PC-9 (cell line): ENCODE measurements at regions not wholly inside any gene's neighbourhood (a gene's known extent, or its start where the extent isn't known, plus 50 kb on each side); places are given as distances from the start of the nearest gene placed in this dataset.
"Not testable (repeated sequence)": the region's sequence is repeated elsewhere in the genome, so short reads cannot be mapped to it uniquely, and the experiment has no call there.

Experiments
- BruUV-seq: library from RNA; stranded (reverse); fragments of 400-500 nt; replicated peaks from 2 replicates; lab custom pipeline; 2021; lab: Mats Ljungman, UMichigan
- CTCF ChIA-PET: fragments of 300-600 bp; sonication (Branson Sonifier 250); formaldehyde crosslinking; loops from one replicate; lab custom pipeline; 2022; ENCODE audit warnings: antibody characterized with exemption; lab: Charles Lee
- POLR2A ChIA-PET: fragments of 300-600 bp; sonication (Branson Sonifier 250); formaldehyde crosslinking; loops from one replicate; lab custom pipeline; 2022; ENCODE audit warnings: antibody characterized with exemption; ENCODE audit not compliant: unreplicated experiment; lab: Charles Lee
- DNase-seq, 2 experiments: peaks; one replicate each; pipeline versions ENCODE4 v3.0.0 to v3.0.0-alpha.2; 2015 to 2022; ENCODE audit warnings: mixed read lengths in 1 of 2
- H2AFZ ChIP-seq: fragments of 200-600 bp; sonication (generic); 2 replicates; pipeline ENCODE4 v1.8.1; 2017; ENCODE audit warnings: antibody characterized with exemption
- H3F3A ChIP-seq: fragments of 200-600 bp; sonication (generic); 2 replicates; pipeline ENCODE4 v1.8.1; 2017; ENCODE audit warnings: antibody characterized with exemption, mild to moderate bottlenecking, low read depth; ENCODE audit not compliant: insufficient read depth
- H3K27ac ChIP-seq: fragments of 200-600 bp; sonication (generic); 2 replicates; pipeline ENCODE4 v1.6.1; 2016; ENCODE audit warnings: mixed run types
- H3K27me3 ChIP-seq: fragments of 200-600 bp; sonication (generic); 2 replicates; pipeline ENCODE4 v1.6.1; 2016; ENCODE audit warnings: low read depth, mixed run types; ENCODE audit not compliant: insufficient read depth
- H3K36me3 ChIP-seq: fragments of 200-600 bp; sonication (generic); 2 replicates; pipeline ENCODE4 v1.6.1; 2016; ENCODE audit warnings: low read depth, mixed run types
- H3K4me1 ChIP-seq: fragments of 200-600 bp; sonication (generic); replicated peaks from 2 replicates; pipeline ENCODE4 v1.6.1; 2016; ENCODE audit warnings: mixed run types; ENCODE audit not compliant: insufficient read depth
- H3K4me2 ChIP-seq: fragments of 200-600 bp; sonication (generic); 2 replicates; pipeline ENCODE4 v1.6.1; 2017; ENCODE audit warnings: mixed run types
- H3K4me3 ChIP-seq: fragments of 200-600 bp; sonication (generic); 2 replicates; pipeline ENCODE4 v1.6.1; 2016; ENCODE audit warnings: mixed run types
- H3K79me2 ChIP-seq: fragments of 200-600 bp; sonication (generic); 2 replicates; pipeline ENCODE4 v1.6.1; 2017; ENCODE audit warnings: low read depth, mixed run types
- H3K9me2 ChIP-seq: fragments of 200-600 bp; sonication (generic); 2 replicates; pipeline ENCODE4 v1.8.1; 2017; ENCODE audit warnings: mild to moderate bottlenecking; ENCODE audit not compliant: insufficient read depth
- H3K9me3 ChIP-seq: fragments of 200-600 bp; sonication (generic); 2 replicates; pipeline ENCODE4 v1.8.1; 2016; ENCODE audit warnings: low read depth; ENCODE audit not compliant: insufficient read depth
- H4K20me1 ChIP-seq: fragments of 200-600 bp; sonication (generic); 2 replicates; pipeline ENCODE4 v1.8.1; 2017; ENCODE audit not compliant: insufficient read depth
- intact Hi-C: fragments of 100-400 bp; cut with micrococcal nuclease; formaldehyde crosslinking; loops from one replicate; pipeline ENCODE4 v1.10.0; 2022; ENCODE audit not compliant: unreplicated experiment
- TF ChIP-seq, protein P1 (sequence below): fragments of 200-600 bp; sonication (generic); conservative IDR thresholded peaks from 2 replicates; pipeline ENCODE4 v1.6.1; 2017; ENCODE audit warnings: mixed run types, antibody characterized with exemption, mild to moderate bottlenecking, moderate library complexity

DNA sequence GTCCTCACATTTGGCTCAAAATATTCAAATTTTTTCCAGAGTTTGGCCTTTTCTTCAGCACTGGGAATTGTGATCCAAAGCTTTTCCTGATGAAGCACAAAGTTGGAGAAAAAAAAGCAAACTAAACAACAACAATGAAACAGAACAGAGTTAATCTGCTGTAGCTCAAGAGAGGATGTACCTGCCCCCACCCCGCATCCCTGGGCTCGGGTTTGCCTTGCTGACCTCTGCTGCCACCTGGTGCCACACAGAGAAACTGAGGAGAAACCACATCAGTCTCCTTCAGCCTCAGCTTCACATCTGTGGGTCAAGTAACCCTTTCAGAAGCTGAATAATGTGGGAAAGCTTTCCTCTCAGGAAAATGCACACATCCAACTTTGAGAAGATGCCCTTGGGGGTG, 290.4 kb downstream of the RTP5 start:
- intact Hi-C loops, H3K4me3 ChIP-seq, H3K4me1 ChIP-seq, CTCF ChIA-PET, H3K27ac ChIP-seq, H3K79me2 ChIP-seq, DNase-seq, H4K20me1 ChIP-seq, H2AFZ ChIP-seq, POLR2A ChIA-PET, H3K4me2 ChIP-seq, H3F3A ChIP-seq, H3K27me3 ChIP-seq, BruUV-seq, H3K36me3 ChIP-seq, H3K9me3 ChIP-seq, H3K9me2 ChIP-seq: not testable (repeated sequence)
- TF ChIP-seq, protein P1, sequence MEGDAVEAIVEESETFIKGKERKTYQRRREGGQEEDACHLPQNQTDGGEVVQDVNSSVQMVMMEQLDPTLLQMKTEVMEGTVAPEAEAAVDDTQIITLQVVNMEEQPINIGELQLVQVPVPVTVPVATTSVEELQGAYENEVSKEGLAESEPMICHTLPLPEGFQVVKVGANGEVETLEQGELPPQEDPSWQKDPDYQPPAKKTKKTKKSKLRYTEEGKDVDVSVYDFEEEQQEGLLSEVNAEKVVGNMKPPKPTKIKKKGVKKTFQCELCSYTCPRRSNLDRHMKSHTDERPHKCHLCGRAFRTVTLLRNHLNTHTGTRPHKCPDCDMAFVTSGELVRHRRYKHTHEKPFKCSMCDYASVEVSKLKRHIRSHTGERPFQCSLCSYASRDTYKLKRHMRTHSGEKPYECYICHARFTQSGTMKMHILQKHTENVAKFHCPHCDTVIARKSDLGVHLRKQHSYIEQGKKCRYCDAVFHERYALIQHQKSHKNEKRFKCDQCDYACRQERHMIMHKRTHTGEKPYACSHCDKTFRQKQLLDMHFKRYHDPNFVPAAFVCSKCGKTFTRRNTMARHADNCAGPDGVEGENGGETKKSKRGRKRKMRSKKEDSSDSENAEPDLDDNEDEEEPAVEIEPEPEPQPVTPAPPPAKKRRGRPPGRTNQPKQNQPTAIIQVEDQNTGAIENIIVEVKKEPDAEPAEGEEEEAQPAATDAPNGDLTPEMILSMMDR, result 0 out of 2 replicates have a peak, but pooled peaks have one; percentile 24

DNA sequence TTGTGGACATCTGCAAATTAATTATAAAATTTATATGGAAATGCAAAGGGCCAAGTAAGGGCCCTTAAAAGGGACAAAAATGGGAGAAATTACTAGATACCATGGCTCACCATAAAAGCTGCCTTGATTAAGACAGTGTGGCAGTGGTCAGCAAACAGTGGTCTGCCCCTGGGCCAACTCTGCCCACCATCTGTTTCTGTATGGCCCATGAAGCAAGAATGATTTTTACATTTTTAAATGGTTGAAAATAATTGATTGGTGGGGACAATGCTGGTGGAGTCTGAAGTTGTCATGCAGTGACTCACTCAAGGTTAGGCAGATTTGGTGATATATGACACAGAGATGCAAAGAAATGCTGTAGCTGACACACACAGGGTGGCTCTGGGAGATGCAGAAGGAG, 295.6 kb downstream of the RTP5 start:
- H3K4me1 ChIP-seq, intact Hi-C loops, H2AFZ ChIP-seq, H3K4me2 ChIP-seq, H3K4me3 ChIP-seq, POLR2A ChIA-PET, H3K79me2 ChIP-seq, H3K9me3 ChIP-seq, H3K27me3 ChIP-seq, H3K9me2 ChIP-seq, CTCF ChIA-PET, DNase-seq, BruUV-seq, H3K27ac ChIP-seq, H3K36me3 ChIP-seq, H3F3A ChIP-seq, H4K20me1 ChIP-seq: not testable (repeated sequence)

DNA sequence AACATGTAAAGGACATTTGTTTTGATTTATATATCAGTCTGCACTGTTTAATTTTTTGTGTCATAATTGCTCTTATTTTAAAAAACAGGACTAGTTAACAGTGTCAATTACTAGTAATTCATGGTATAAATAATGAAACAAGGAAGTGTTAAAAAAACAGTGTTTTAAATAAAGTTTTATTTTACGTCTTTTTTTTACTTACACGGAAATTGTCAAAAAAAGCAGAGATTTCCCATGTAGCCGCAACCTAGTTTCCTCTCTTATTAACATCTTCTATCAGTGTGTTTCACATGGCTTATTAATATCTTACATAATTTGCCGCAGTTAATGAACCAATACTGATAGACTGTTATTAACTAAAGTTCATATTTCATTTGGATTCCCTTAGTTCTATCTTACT, 301.8 kb downstream of the RTP5 start:
- H3K27ac ChIP-seq, H3K4me2 ChIP-seq, H3K27me3 ChIP-seq, H3K36me3 ChIP-seq, H3K4me3 ChIP-seq, H3K9me2 ChIP-seq, H3K79me2 ChIP-seq, H4K20me1 ChIP-seq, H3K9me3 ChIP-seq, POLR2A ChIA-PET, H2AFZ ChIP-seq, H3K4me1 ChIP-seq, BruUV-seq, intact Hi-C loops, H3F3A ChIP-seq, CTCF ChIA-PET, DNase-seq: not testable (repeated sequence)
